Peyer's patch (tissue), 4 donors: ENCODE measurements at regions not wholly inside any gene's neighbourhood (a gene's known extent, or its start where the extent isn't known, plus 50 kb on each side); places are given as distances from the start of the nearest gene placed in this dataset.

Experiments
- POLR2A ChIP-seq, 2 donors: fragments of 450-650 bp; IDR thresholded peaks; one replicate each; pipeline ENCODE4 v1.5.1; 2017; ENCODE audit warnings: antibody characterized with exemption in 2 of 2, mild to moderate bottlenecking in 2 of 2, moderate library complexity in 2 of 2
- TF ChIP-seq, protein P1 (sequence below), 6 experiments: fragments of 450-650 bp in 4 of 6; fragments of 200-600 bp in 2 of 6; sonication (generic) in 1 of 6; IDR thresholded peaks; one replicate each; pipeline ENCODE4 v1.5.1; 2017 to 2019; ENCODE audit warnings: antibody characterized with exemption in 6 of 6, mild to moderate bottlenecking in 3 of 6, moderate library complexity in 1 of 6

DNA sequence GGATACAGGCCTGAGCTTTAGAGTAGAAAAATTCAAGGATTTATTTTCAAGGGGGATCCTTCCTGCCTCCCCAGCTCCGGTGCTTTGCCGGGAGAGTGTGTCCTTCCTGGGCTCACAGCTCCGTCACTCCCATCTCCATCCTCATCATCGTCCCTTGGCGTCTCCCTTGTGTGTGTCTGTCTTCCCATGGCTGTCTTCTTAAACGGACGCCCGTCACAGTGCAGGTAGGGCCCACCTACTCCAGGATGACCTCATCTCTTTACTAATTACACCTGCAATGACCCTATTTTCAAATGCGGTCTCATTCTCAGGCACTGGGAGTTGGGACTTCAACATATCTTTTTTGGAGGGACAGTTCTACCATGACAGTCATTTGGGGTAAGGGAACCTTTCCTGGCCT, 320.3 kb upstream of the C1orf174 start:
- no peak for TF ChIP-seq POLR2A (IDR thresholded peaks at IDR 0.05)
- TF ChIP-seq, protein P1, sequence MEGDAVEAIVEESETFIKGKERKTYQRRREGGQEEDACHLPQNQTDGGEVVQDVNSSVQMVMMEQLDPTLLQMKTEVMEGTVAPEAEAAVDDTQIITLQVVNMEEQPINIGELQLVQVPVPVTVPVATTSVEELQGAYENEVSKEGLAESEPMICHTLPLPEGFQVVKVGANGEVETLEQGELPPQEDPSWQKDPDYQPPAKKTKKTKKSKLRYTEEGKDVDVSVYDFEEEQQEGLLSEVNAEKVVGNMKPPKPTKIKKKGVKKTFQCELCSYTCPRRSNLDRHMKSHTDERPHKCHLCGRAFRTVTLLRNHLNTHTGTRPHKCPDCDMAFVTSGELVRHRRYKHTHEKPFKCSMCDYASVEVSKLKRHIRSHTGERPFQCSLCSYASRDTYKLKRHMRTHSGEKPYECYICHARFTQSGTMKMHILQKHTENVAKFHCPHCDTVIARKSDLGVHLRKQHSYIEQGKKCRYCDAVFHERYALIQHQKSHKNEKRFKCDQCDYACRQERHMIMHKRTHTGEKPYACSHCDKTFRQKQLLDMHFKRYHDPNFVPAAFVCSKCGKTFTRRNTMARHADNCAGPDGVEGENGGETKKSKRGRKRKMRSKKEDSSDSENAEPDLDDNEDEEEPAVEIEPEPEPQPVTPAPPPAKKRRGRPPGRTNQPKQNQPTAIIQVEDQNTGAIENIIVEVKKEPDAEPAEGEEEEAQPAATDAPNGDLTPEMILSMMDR (IDR thresholded peaks at IDR 0.05), result no peak
